C4-2B (cell line): ENCODE measurements at regions not wholly inside any gene's neighbourhood (a gene's known extent, or its start where the extent isn't known, plus 50 kb on each side); places are given as distances from the start of the nearest gene placed in this dataset.

Source experiments
- CTCF ChIP-seq: fragments of 450-650 bp; conservative IDR thresholded peaks from 2 replicates; pipeline ENCODE4 v1.5.1; 2017; ENCODE audit warnings: mild to moderate bottlenecking
- ZFX ChIP-seq: fragments of 450-650 bp; IDR thresholded peaks from 2 replicates; pipeline ENCODE4 v1.6.1; 2017

DNA sequence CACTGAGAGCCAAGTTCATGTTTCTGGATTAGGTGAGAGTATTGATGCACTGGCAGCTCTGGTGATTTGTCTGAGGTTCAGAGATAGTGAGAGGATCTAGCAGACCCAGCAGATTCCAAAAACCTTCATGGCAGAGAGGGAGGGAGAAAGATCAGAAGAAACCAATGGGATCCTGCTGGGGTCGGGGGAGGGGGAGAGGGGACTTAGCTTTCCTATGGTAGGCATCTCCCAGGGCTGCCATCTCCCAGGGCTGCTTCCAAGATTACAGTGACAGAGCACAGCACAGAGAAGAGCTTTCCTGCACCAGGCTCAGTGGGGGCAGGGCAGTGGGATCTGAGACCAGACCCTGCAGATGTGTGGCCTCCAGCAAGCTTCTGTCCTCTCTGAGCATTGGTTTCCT lies 76.8 kb upstream of the GDF10 start:
- TF ChIP-seq CTCF (no peak), ZFX (no peak)
